Mesendoderm (in vitro differentiated cells): ENCODE measurements at regions not wholly inside any gene's neighbourhood (a gene's known extent, or its start where the extent isn't known, plus 50 kb on each side); places are given as distances from the start of the nearest gene placed in this dataset.

Experiments
- DNase-seq: peaks from one replicate; pipeline ENCODE4 v3.0.0; 2013
- H2AK5ac ChIP-seq: 2 replicates; pipeline ENCODE4 v1.6.1; 2013; ENCODE audit warnings: low read length, inconsistent platforms
- H2BK120ac ChIP-seq: 2 replicates; pipeline ENCODE4 v1.6.1; 2013; ENCODE audit warnings: low read depth, mild to moderate bottlenecking, low read length, moderate library complexity, mixed read lengths
- H2BK15ac ChIP-seq: replicated peaks from 2 replicates; pipeline ENCODE4 v1.6.1; 2013; ENCODE audit warnings: low read depth, mild to moderate bottlenecking, moderate library complexity
- H2BK5ac ChIP-seq: 2 replicates; pipeline ENCODE4 v1.6.1; 2013; ENCODE audit warnings: low read length, inconsistent platforms
- H3K18ac ChIP-seq: 2 replicates; pipeline ENCODE4 v1.6.1; 2013; ENCODE audit warnings: mild to moderate bottlenecking, low read length, mixed read lengths
- H3K23ac ChIP-seq: one replicate; pipeline ENCODE4 v1.6.1; 2013; ENCODE audit warnings: low read length
- H3K27ac ChIP-seq: 2 replicates; pipeline ENCODE4 v1.5.1; 2013; ENCODE audit warnings: low read depth, mild to moderate bottlenecking, inconsistent platforms, low read length, moderate library complexity
- H3K27me3 ChIP-seq: 2 replicates; pipeline ENCODE4 v1.6.1; 2013; ENCODE audit warnings: low read length, control low read depth, mild to moderate bottlenecking, inconsistent platforms; ENCODE audit not compliant: insufficient read depth, poor library complexity
- H3K36me3 ChIP-seq: 2 replicates; pipeline ENCODE4 v1.6.1; 2013; ENCODE audit warnings: low read length, inconsistent platforms; ENCODE audit not compliant: control insufficient read depth, insufficient read depth
- H3K4ac ChIP-seq: one replicate; pipeline ENCODE4 v1.6.1; 2013; ENCODE audit warnings: low read depth, mild to moderate bottlenecking, low read length, moderate library complexity
- H3K4me1 ChIP-seq: 2 replicates; pipeline ENCODE4 v1.6.1; 2013; ENCODE audit warnings: low read depth, low read length, inconsistent platforms; ENCODE audit not compliant: control insufficient read depth
- H3K4me2 ChIP-seq: 2 replicates; pipeline ENCODE4 v1.6.1; 2013; ENCODE audit warnings: low read length
- H3K4me3 ChIP-seq: 2 replicates; pipeline ENCODE4 v1.5.1; 2013; ENCODE audit warnings: mild to moderate bottlenecking, low read length
- H3K56ac ChIP-seq: one replicate; pipeline ENCODE4 v1.6.1; 2013; ENCODE audit warnings: low read length
- H3K79me1 ChIP-seq: 2 replicates; pipeline ENCODE4 v1.6.1; 2013; ENCODE audit warnings: low read length, inconsistent platforms
- H3K79me2 ChIP-seq: 2 replicates; pipeline ENCODE4 v1.6.1; 2013; ENCODE audit warnings: mild to moderate bottlenecking, low read length; ENCODE audit not compliant: control insufficient read depth, insufficient read depth
- H3K9ac ChIP-seq: 2 replicates; pipeline ENCODE4 v1.6.1; 2013; ENCODE audit warnings: low read length, inconsistent platforms
- H4K5ac ChIP-seq: one replicate; pipeline ENCODE4 v1.6.1; 2013; ENCODE audit warnings: low read length
- H4K8ac ChIP-seq: one replicate; pipeline ENCODE4 v1.6.1; 2013; ENCODE audit warnings: low read depth, mild to moderate bottlenecking, control low read depth, low read length, moderate library complexity
- WGBS: extraction: QIAGEN DNeasy Blood & Tissue Kit; methylation state at CpG from one replicate; pipeline ENCODE4 v1.1.7; 2013; ENCODE audit warnings: low lambda C conversion rate, missing lambda C conversion rate; ENCODE audit not compliant: insufficient coverage; ENCODE audit errors: extremely low coverage; 5-methylcytosine and 5-hydroxymethylcytosine counted together

GRCh38 chr3:148265841-148266240 is 431.9 kb upstream of the AGTR1 start:
- Histone ChIP-seq H3K18ac (no peak overlapping the region), H2BK15ac (no peak overlapping the region), H2BK120ac (no peak overlapping the region), H2BK5ac (no peak overlapping the region), H3K27ac (no peak overlapping the region), H3K9ac (no peak overlapping the region), H2AK5ac (no peak overlapping the region), H3K79me2 (no peaks in the 10 kb centered on the region), H3K4me3 (no peak overlapping the region), H3K27me3 (no peaks in the 10 kb centered on the region), H3K36me3 (no peaks in the 10 kb centered on the region), H3K4ac (no peak overlapping the region), H3K56ac (no peak overlapping the region), H4K8ac (no peak overlapping the region), H3K4me1 (no peaks in the 10 kb centered on the region), H3K23ac (no peak overlapping the region), H3K4me2 (no peak overlapping the region), H4K5ac (no peak overlapping the region), H3K79me1 (no peaks in the 10 kb centered on the region)
- no CpG with 5 or more reads among the region's 3 CpGs for WGBS
- no peak for DNase-seq

- Histone ChIP-seq H3K27me3 (no peaks in the 10 kb centered on the region), H3K4ac (no peak overlapping the region), H3K36me3 (no peaks in the 10 kb centered on the region)
Measured at GRCh38 chr3:148266341-148266740, 431.4 kb upstream of the AGTR1 start.

GRCh38 chr3:148269816-148270215 is 427.9 kb upstream of the AGTR1 start:
- H2BK15ac ChIP-seq = no peak overlapping the region
- no peak overlapping the region for H3K4me3 ChIP-seq
- H3K36me3 ChIP-seq = no peaks in the 10 kb centered on the region
- H3K4me1 ChIP-seq = no peaks in the 10 kb centered on the region
- no peak overlapping the region for H3K56ac ChIP-seq
- H3K79me1 ChIP-seq = no peaks in the 10 kb centered on the region
- H4K5ac ChIP-seq = no peak overlapping the region
- no peak overlapping the region for H3K18ac ChIP-seq
- H4K8ac ChIP-seq = no peak overlapping the region
- no peak overlapping the region for H3K27ac ChIP-seq
- H2BK120ac ChIP-seq = no peak overlapping the region
- no peak for DNase-seq
- no peak overlapping the region for H3K4ac ChIP-seq
- H2BK5ac ChIP-seq = no peak overlapping the region
- no peak overlapping the region for H3K4me2 ChIP-seq
- no peak overlapping the region for H3K23ac ChIP-seq
- no peaks in the 10 kb centered on the region for H3K27me3 ChIP-seq
- H3K79me2 ChIP-seq = no peaks in the 10 kb centered on the region
- H3K9ac ChIP-seq = no peak overlapping the region
- no peak overlapping the region for H2AK5ac ChIP-seq

More at GRCh38 chr3:148266341-148266740, 431.4 kb upstream of the AGTR1 start:
- no peak overlapping the region for H4K5ac ChIP-seq
- no peak overlapping the region for H3K56ac ChIP-seq
- no peak overlapping the region for H3K27ac ChIP-seq
- H3K4me3 ChIP-seq = no peak overlapping the region
- no peak overlapping the region for H2BK120ac ChIP-seq
- no peaks in the 10 kb centered on the region for H3K79me1 ChIP-seq
- H3K4me2 ChIP-seq = no peak overlapping the region
- WGBS = no CpG with 5 or more reads among the region's 2 CpGs
- no peak overlapping the region for H3K9ac ChIP-seq
- no peak overlapping the region for H4K8ac ChIP-seq
- no peak overlapping the region for H2BK15ac ChIP-seq
- H3K79me2 ChIP-seq = no peaks in the 10 kb centered on the region
- no peak for DNase-seq
- H2BK5ac ChIP-seq = no peak overlapping the region
- H3K4me1 ChIP-seq = no peaks in the 10 kb centered on the region
- H3K18ac ChIP-seq = no peak overlapping the region
- no peak overlapping the region for H2AK5ac ChIP-seq
- no peak overlapping the region for H3K23ac ChIP-seq

GRCh38 chr3:148280623-148281242 is 417.0 kb upstream of the AGTR1 start:
- no peak overlapping the region for H3K27ac ChIP-seq
- H2AK5ac ChIP-seq = no peak overlapping the region
- H3K9ac ChIP-seq = no peak overlapping the region
- WGBS = no CpG with 5 or more reads among the region's 38 CpGs
- H2BK5ac ChIP-seq = no peak overlapping the region
- H2BK15ac ChIP-seq = no peak overlapping the region
- no peak overlapping the region for H3K4me2 ChIP-seq
- DNase-seq = no peak
- no peaks in the 10 kb centered on the region for H3K79me1 ChIP-seq
- H3K23ac ChIP-seq = no peak overlapping the region
- no peak overlapping the region for H3K56ac ChIP-seq
- H3K4me3 ChIP-seq = no peak overlapping the region
- H3K36me3 ChIP-seq = no peaks in the 10 kb centered on the region
- H2BK120ac ChIP-seq = no peak overlapping the region
- H3K4me1 ChIP-seq = no peaks in the 10 kb centered on the region
- H3K79me2 ChIP-seq = no peaks in the 10 kb centered on the region
- H3K18ac ChIP-seq = no peak overlapping the region
- no peaks in the 10 kb centered on the region for H3K27me3 ChIP-seq
- H4K5ac ChIP-seq = no peak overlapping the region
- H4K8ac ChIP-seq = no peak overlapping the region
- H3K4ac ChIP-seq = no peak overlapping the region

GRCh38 chr3:148289159-148289558 is 408.5 kb upstream of the AGTR1 start:
- no peak for DNase-seq
- no peak overlapping the region for H3K27ac ChIP-seq

GRCh38 chr3:148297013-148297412 is 400.7 kb upstream of the AGTR1 start:
- no peak overlapping the region for H4K5ac ChIP-seq
- DNase-seq = no peak
- no peaks in the 10 kb centered on the region for H3K36me3 ChIP-seq
- H3K79me2 ChIP-seq = no peaks in the 10 kb centered on the region
- H2BK5ac ChIP-seq = no peak overlapping the region
- H3K23ac ChIP-seq = no peak overlapping the region
- no peak overlapping the region for H3K4me3 ChIP-seq
- H3K56ac ChIP-seq = no peak overlapping the region
- no peak overlapping the region for H3K4ac ChIP-seq
- no peak overlapping the region for H2BK15ac ChIP-seq
- no peaks in the 10 kb centered on the region for H3K79me1 ChIP-seq
- no peaks in the 10 kb centered on the region for H3K27me3 ChIP-seq
- H3K27ac ChIP-seq = no peak overlapping the region
- no peak overlapping the region for H2BK120ac ChIP-seq
- no peak overlapping the region for H3K9ac ChIP-seq
- no peaks in the 10 kb centered on the region for H3K4me1 ChIP-seq
- no peak overlapping the region for H4K8ac ChIP-seq
- no peak overlapping the region for H3K18ac ChIP-seq
- no peak overlapping the region for H2AK5ac ChIP-seq
- H3K4me2 ChIP-seq = no peak overlapping the region

More at GRCh38 chr3:148289159-148289558, 408.5 kb upstream of the AGTR1 start:
- no peak overlapping the region for H4K8ac ChIP-seq
- H3K79me2 ChIP-seq = no peaks in the 10 kb centered on the region
- no peak overlapping the region for H3K56ac ChIP-seq
- H3K18ac ChIP-seq = no peak overlapping the region
- no peak overlapping the region for H3K9ac ChIP-seq
- H3K4me1 ChIP-seq = no peaks in the 10 kb centered on the region
- no peaks in the 10 kb centered on the region for H3K27me3 ChIP-seq
- H3K79me1 ChIP-seq = no peaks in the 10 kb centered on the region
- no peak overlapping the region for H4K5ac ChIP-seq
- no peak overlapping the region for H2BK5ac ChIP-seq
- no peak overlapping the region for H3K4me3 ChIP-seq
- no peak overlapping the region for H2BK120ac ChIP-seq
- H3K4ac ChIP-seq = no peak overlapping the region
- no peak overlapping the region for H2AK5ac ChIP-seq
- H2BK15ac ChIP-seq = no peak overlapping the region
- H3K23ac ChIP-seq = no peak overlapping the region
- H3K36me3 ChIP-seq = no peaks in the 10 kb centered on the region
- H3K4me2 ChIP-seq = no peak overlapping the region
- WGBS = no CpG with 5 or more reads among the region's 6 CpGs
